ENCODE measurements at regions not wholly inside any gene's neighbourhood (a gene's known extent, or its start where the extent isn't known, plus 50 kb on each side); places are given as distances from the start of the nearest gene placed in this dataset.

- no peaks in the 10 kb centered on the region for H3F3A ChIP-seq (ENCODE audit: insufficient read depth, low read length, poor library complexity, severe bottlenecking)
- H2AFZ ChIP-seq (ENCODE audit: low read depth, low read length), result no peak overlapping the region
- H3K9me3 ChIP-seq (ENCODE audit: low read length), result no peaks in the 10 kb centered on the region
- no peak overlapping the region for H3K4me2 ChIP-seq (ENCODE audit: low read length)
- H3K4me3 ChIP-seq (ENCODE audit: low read length), result no peak overlapping the region
- TF ChIP-seq MXI1 (conservative IDR thresholded peaks at IDR 0.05; ENCODE audit: poor library complexity, severe bottlenecking) (no peak), RAD21 (conservative IDR thresholded peaks at IDR 0.05) (no peak), EZH2 (IDR thresholded peaks at IDR 0.05; ENCODE audit: borderline replicate concordance, insufficient read depth, low read length, poor library complexity, severe bottlenecking) (no peak), SMC3 (conservative IDR thresholded peaks at IDR 0.05; ENCODE audit: poor library complexity) (no peak), EP300 (conservative IDR thresholded peaks at IDR 0.05; ENCODE audit: poor library complexity, severe bottlenecking) (no peak), POLR2AphosphoS5 (IDR thresholded peaks at IDR 0.05) (no peak), REST (IDR thresholded peaks at IDR 0.05; ENCODE audit: borderline replicate concordance) (no peak), CTCF (IDR thresholded peaks at IDR 0.05; ENCODE audit: poor library complexity, severe bottlenecking) (no peak), TAF1 (IDR thresholded peaks at IDR 0.05; ENCODE audit: low read depth) (no peak)
- no peaks in the 10 kb centered on the region for H4K20me1 ChIP-seq (ENCODE audit: insufficient read depth)
- no peaks in the 10 kb centered on the region for H3K36me3 ChIP-seq (ENCODE audit: insufficient read depth, low read length)
- no peak overlapping the region for H3K9ac ChIP-seq (ENCODE audit: low read length)
- no peaks in the 10 kb centered on the region for H3K79me2 ChIP-seq (replicated peaks; ENCODE audit: insufficient read depth, low read length)
- no peak overlapping the region for H3K27ac ChIP-seq (ENCODE audit: low read length)
- no peaks in the 10 kb centered on the region for H3K9me2 ChIP-seq (ENCODE audit: insufficient read depth, low read length)
- no peaks in the 10 kb centered on the region for H3K27me3 ChIP-seq (ENCODE audit: insufficient read depth, low read depth, low read length)
Measured at GRCh38 chr2:16140771-16141640, 200.7 kb downstream of the MYCN start.

GRCh38 chr2:16139663-16140615 is 199.6 kb downstream of the MYCN start:
- Histone ChIP-seq H3K79me2 (replicated peaks; ENCODE audit: insufficient read depth, low read length) (no peaks in the 10 kb centered on the region), H3F3A (ENCODE audit: insufficient read depth, low read length, poor library complexity, severe bottlenecking) (no peaks in the 10 kb centered on the region), H3K27ac (ENCODE audit: low read length) (no peak overlapping the region), H4K20me1 (ENCODE audit: insufficient read depth) (no peaks in the 10 kb centered on the region), H3K9ac (ENCODE audit: low read length) (no peak overlapping the region), H3K9me2 (ENCODE audit: insufficient read depth, low read length) (no peaks in the 10 kb centered on the region), H3K27me3 (ENCODE audit: insufficient read depth, low read depth, low read length) (no peaks in the 10 kb centered on the region), H2AFZ (ENCODE audit: low read depth, low read length) (no peak overlapping the region), H3K9me3 (ENCODE audit: low read length) (no peaks in the 10 kb centered on the region), H3K36me3 (ENCODE audit: insufficient read depth, low read length) (no peaks in the 10 kb centered on the region), H3K4me2 (ENCODE audit: low read length) (no peak overlapping the region), H3K4me3 (ENCODE audit: low read length) (no peak overlapping the region)
- TF ChIP-seq REST (IDR thresholded peaks at IDR 0.05; ENCODE audit: borderline replicate concordance) (no peak), TAF1 (IDR thresholded peaks at IDR 0.05; ENCODE audit: low read depth) (no peak), EZH2 (IDR thresholded peaks at IDR 0.05; ENCODE audit: borderline replicate concordance, insufficient read depth, low read length, poor library complexity, severe bottlenecking) (no peak), RAD21 (conservative IDR thresholded peaks at IDR 0.05) (no peak), SMC3 (conservative IDR thresholded peaks at IDR 0.05; ENCODE audit: poor library complexity) (no peak)
